SH-SY5Y (cell line): ENCODE measurements at regions not wholly inside any gene's neighbourhood (a gene's known extent, or its start where the extent isn't known, plus 50 kb on each side); places are given as distances from the start of the nearest gene placed in this dataset.

Experiments
- GATA2 ChIP-seq: IDR thresholded peaks from 2 replicates; pipeline ENCODE4 v1.6.1; 2011; ENCODE audit warnings: mild to moderate bottlenecking, low read depth, low read length
- GATA3 ChIP-seq: IDR thresholded peaks from 2 replicates; pipeline ENCODE4 v1.6.1; 2011; ENCODE audit warnings: low read depth, mild to moderate bottlenecking, low read length, moderate library complexity

DNA sequence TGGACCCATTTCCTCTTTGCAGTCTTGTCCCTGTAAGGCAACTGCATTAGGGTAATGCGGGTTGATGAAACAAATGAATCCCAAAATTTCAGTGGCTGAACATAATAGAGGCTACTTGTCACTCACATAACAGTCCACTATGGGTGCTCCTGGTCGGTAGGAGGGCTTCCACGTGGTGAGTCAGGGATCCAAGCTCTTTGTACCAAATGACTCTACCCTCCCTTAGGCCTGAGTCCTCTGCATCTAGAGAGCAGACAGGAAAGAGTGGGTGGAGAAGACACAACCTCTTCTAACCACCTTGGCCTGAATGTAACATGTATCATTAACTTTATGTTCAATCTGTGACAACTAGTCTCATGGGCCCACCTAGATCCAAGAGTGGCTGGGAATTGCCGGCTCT lies 86.2 kb upstream of the HAAO start:
- TF ChIP-seq GATA2 (no peak), GATA3 (no peak)
